Right lobe of liver (tissue), 6 donors: ENCODE measurements at regions not wholly inside any gene's neighbourhood (a gene's known extent, or its start where the extent isn't known, plus 50 kb on each side); places are given as distances from the start of the nearest gene placed in this dataset.

Experiments
- ATAC-seq, 4 donors: fragments of 200-7000 bp; cut with Tn5 transposase; one replicate each; pipeline ENCODE4 v1.9.1; 2020; ENCODE audit warnings: mild to moderate bottlenecking in 4 of 4, moderate library complexity in 4 of 4
- DNase-seq, 3 donors: peaks; one replicate each; pipeline ENCODE4 v3.0.0-alpha.2; 2020
- H3K27ac ChIP-seq, 3 donors: fragments of 200-600 bp; one replicate each; pipeline ENCODE4 v1.8.0; 2022
- H3K27me3 ChIP-seq, 2 donors: fragments of 200-600 bp; one replicate each; pipeline ENCODE4 v1.8.0; 2022
- H3K36me3 ChIP-seq, 4 donors: fragments of 200-600 bp; sonication (generic) in 1 of 4; one replicate each; pipeline versions ENCODE4 v1.5.1 to v1.8.0; 2017 to 2022; ENCODE audit warnings: control low read depth in 1 of 4
- H3K4me1 ChIP-seq, 4 donors: fragments of 200-600 bp; sonication (generic) in 1 of 4; one replicate each; pipeline versions ENCODE4 v1.5.1 to v1.8.0; 2017 to 2022; ENCODE audit warnings: control low read depth in 1 of 4
- H3K4me3 ChIP-seq, 3 donors: fragments of 200-600 bp; one replicate each; pipeline ENCODE4 v1.8.0; 2022
- H3K9me3 ChIP-seq, 4 donors: fragments of 200-600 bp; sonication (generic) in 1 of 4; one replicate each; pipeline versions ENCODE4 v1.5.1 to v1.8.0; 2017 to 2022; ENCODE audit warnings: control low read depth in 1 of 4
- CTCF ChIP-seq, 4 donors: fragments of 200-600 bp in 3 of 4; fragments of 450-650 bp in 1 of 4; IDR thresholded peaks; one replicate each; pipeline versions ENCODE4 v1.5.1 to v1.8.0; 2016 to 2022; ENCODE audit warnings: antibody characterized with exemption in 4 of 4, mild to moderate bottlenecking in 2 of 4
- POLR2A ChIP-seq: fragments of 450-650 bp; IDR thresholded peaks from one replicate; pipeline ENCODE4 v1.6.1; 2017; ENCODE audit warnings: antibody characterized with exemption, mild to moderate bottlenecking
- WGBS: methylation state at CpG from one replicate; pipeline ENCODE4 v1.1.6; 2018; ENCODE audit warnings: low coverage, low lambda C conversion rate; ENCODE audit not compliant: insufficient coverage; ENCODE audit errors: missing lambda C conversion rate; 5-methylcytosine and 5-hydroxymethylcytosine counted together
- intact Hi-C, 2 donors: fragments of 100-400 bp; cut with DNase I; formaldehyde crosslinking; loops; one replicate each; pipeline versions ENCODE4 v1.11.2 to v1.14.1; 2022
- donor health status: DM: no; HTN: yes; CAD: no.
- donor health status: DM: no; HTN: no; CAD: no.
- donor health status: DM: no; HTN: no; CAD: no.
- donor health status: DM: no; HTN: yes; CAD: no.
- donor health status: DM: no; HTN: yes; CAD: no.

- 50% methylated on average over 4 of the region's 5 CpGs for WGBS
These were observed 288.0 kb downstream of the TDRD15 start for GRCh38 chr2:21411741-21412140.

GRCh38 chr2:21412944-21413443 is 289.2 kb downstream of the TDRD15 start:
- no peak for ATAC-seq
- TF ChIP-seq CTCF (IDR thresholded peaks at IDR 0.05) (no peak), POLR2A (no peak)
- 100% methylated on average over 1 of the region's 4 CpGs for WGBS
- Histone ChIP-seq H3K9me3 (no peaks in the 10 kb centered on the region), H3K36me3 (no peaks in the 10 kb centered on the region), H3K27me3 (no peaks in the 10 kb centered on the region), H3K4me3 (no peak overlapping the region), H3K27ac (no peak overlapping the region), H3K4me1 (peaks cover 0 to 2% (median 0%) of the 10 kb centered on the region in 4 donors)
- intact Hi-C loops = no loop called here
- DNase-seq = no peak

More at GRCh38 chr2:21411741-21412140, 288.0 kb downstream of the TDRD15 start:
- Histone ChIP-seq H3K27me3 (no peaks in the 10 kb centered on the region), H3K4me1 (no peaks in the 10 kb centered on the region), H3K4me3 (no peak overlapping the region), H3K27ac (no peak overlapping the region), H3K36me3 (no peaks in the 10 kb centered on the region), H3K9me3 (no peaks in the 10 kb centered on the region)
- DNase-seq (no peak), ATAC-seq (peak in 1 of 4 donors; percentile 13)
- TF ChIP-seq CTCF (IDR thresholded peaks at IDR 0.05) (no peak), POLR2A (no peak)
- intact Hi-C loops = no loop called here

- peaks cover 0 to 9% (median 0%) of the 10 kb centered on the region in 4 donors for H3K4me1 ChIP-seq
- no peak overlapping the region for H3K4me3 ChIP-seq
- no peaks in the 10 kb centered on the region for H3K27me3 ChIP-seq
- WGBS = 70% methylated on average over 3 of the region's 3 CpGs
- no peaks in the 10 kb centered on the region for H3K36me3 ChIP-seq
- no peak overlapping the region for H3K27ac ChIP-seq
- DNase-seq = no peak
- H3K9me3 ChIP-seq = no peaks in the 10 kb centered on the region
- peak in 2 of 4 donors; percentile 24 to 36 for ATAC-seq
- intact Hi-C loops = no loop called here
- TF ChIP-seq CTCF (IDR thresholded peaks at IDR 0.05) = peak in 2 of 4 donors; percentile 20 to 33
- no peak for TF ChIP-seq POLR2A
These were observed 291.5 kb downstream of the TDRD15 start for GRCh38 chr2:21415234-21415633.

- no peak for ATAC-seq
- intact Hi-C loops = no loop called here
These were observed 292.5 kb downstream of the TDRD15 start for GRCh38 chr2:21416226-21416625.

More at GRCh38 chr2:21416226-21416625, 292.5 kb downstream of the TDRD15 start:
- DNase-seq = no peak
- Histone ChIP-seq H3K9me3 (no peaks in the 10 kb centered on the region), H3K27ac (no peak overlapping the region), H3K4me3 (no peak overlapping the region), H3K36me3 (no peaks in the 10 kb centered on the region), H3K27me3 (no peaks in the 10 kb centered on the region), H3K4me1 (peaks cover 0 to 9% (median 0%) of the 10 kb centered on the region in 4 donors)
- TF ChIP-seq CTCF (IDR thresholded peaks at IDR 0.05) = no peak
- TF ChIP-seq POLR2A = no peak
